LNCaP clone FGC (cell line): ENCODE measurements at regions not wholly inside any gene's neighbourhood (a gene's known extent, or its start where the extent isn't known, plus 50 kb on each side); places are given as distances from the start of the nearest gene placed in this dataset.

ENCODE experiments used
- DNase-seq: peaks from one replicate; pipeline ENCODE4 v3.0.0-alpha.2; 2011; ENCODE audit warnings: low read depth
- H3K4me3 ChIP-seq: 2 replicates; pipeline ENCODE4 v1.5.1; 2011; ENCODE audit warnings: mild to moderate bottlenecking, low read depth, low read length, control low read depth
- TF ChIP-seq, protein P1 (sequence below): IDR thresholded peaks from 2 replicates; pipeline ENCODE4 v1.5.1; 2012; ENCODE audit warnings: mild to moderate bottlenecking; ENCODE audit not compliant: control insufficient read depth, insufficient read depth; ENCODE audit errors: extremely low read depth

GRCh38 chr11:92349486-92350156 is 125.0 kb downstream of the FAT3 start:
- DNase-seq, result no peak
- TF ChIP-seq, protein P1, sequence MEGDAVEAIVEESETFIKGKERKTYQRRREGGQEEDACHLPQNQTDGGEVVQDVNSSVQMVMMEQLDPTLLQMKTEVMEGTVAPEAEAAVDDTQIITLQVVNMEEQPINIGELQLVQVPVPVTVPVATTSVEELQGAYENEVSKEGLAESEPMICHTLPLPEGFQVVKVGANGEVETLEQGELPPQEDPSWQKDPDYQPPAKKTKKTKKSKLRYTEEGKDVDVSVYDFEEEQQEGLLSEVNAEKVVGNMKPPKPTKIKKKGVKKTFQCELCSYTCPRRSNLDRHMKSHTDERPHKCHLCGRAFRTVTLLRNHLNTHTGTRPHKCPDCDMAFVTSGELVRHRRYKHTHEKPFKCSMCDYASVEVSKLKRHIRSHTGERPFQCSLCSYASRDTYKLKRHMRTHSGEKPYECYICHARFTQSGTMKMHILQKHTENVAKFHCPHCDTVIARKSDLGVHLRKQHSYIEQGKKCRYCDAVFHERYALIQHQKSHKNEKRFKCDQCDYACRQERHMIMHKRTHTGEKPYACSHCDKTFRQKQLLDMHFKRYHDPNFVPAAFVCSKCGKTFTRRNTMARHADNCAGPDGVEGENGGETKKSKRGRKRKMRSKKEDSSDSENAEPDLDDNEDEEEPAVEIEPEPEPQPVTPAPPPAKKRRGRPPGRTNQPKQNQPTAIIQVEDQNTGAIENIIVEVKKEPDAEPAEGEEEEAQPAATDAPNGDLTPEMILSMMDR, result no peak
- H3K4me3 ChIP-seq, result no peak overlapping the region

GRCh38 chr11:92357344-92357743 is 132.7 kb downstream of the FAT3 start:
- H3K4me3 ChIP-seq, result no peak overlapping the region
- no peak for DNase-seq
- TF ChIP-seq, protein P1, result no peak

GRCh38 chr11:92357841-92358240 is 133.2 kb downstream of the FAT3 start:
- no peak for DNase-seq
- TF ChIP-seq, protein P1, result no peak
- no peak overlapping the region for H3K4me3 ChIP-seq

- no peak for DNase-seq
- TF ChIP-seq, protein P1, result no peak
- no peak overlapping the region for H3K4me3 ChIP-seq
Observed at GRCh38 chr11:92361551-92361950, 136.9 kb downstream of the FAT3 start.

DNA sequence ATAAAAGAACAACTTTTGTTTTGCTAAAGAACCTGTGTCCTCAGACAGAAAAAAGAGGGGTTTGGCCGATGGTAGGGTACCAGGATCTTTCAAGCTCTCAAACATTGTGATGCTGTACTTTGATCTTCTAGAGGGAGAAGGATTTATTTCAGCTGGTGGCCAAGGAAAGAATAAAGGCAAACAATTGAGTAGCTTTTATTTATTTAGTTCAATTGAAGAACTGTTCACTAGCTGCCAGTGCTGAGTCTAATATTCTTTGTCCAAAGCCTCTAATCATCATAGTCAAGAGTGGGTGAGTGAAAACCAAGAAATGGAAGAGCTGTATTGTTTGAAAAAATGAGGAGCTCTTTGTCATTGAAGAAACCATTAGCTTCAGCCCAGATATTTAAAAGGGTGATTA is 138.4 kb downstream of the FAT3 start:
- TF ChIP-seq, protein P1, result no peak
- no peak for DNase-seq
- H3K4me3 ChIP-seq, result no peak overlapping the region

DNA sequence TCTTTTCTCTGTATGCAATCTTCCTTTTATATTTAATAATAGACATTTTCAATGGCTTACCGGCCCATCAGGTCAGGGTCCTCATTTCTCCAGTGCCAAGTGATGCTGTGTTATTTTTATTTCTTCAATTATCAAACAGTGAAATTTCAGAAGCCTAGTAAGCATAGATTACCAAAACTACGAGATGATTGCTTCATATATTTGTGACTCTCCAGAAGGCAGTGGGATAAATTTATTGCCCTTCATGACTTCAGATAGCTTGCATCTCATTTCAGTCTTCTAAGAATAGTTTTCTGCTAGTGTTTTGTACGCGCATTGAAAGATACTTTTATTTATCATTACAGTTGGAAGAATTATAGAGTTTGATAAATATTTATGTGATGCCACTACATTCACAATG is 139.6 kb downstream of the FAT3 start:
- TF ChIP-seq, protein P1, result no peak

DNA sequence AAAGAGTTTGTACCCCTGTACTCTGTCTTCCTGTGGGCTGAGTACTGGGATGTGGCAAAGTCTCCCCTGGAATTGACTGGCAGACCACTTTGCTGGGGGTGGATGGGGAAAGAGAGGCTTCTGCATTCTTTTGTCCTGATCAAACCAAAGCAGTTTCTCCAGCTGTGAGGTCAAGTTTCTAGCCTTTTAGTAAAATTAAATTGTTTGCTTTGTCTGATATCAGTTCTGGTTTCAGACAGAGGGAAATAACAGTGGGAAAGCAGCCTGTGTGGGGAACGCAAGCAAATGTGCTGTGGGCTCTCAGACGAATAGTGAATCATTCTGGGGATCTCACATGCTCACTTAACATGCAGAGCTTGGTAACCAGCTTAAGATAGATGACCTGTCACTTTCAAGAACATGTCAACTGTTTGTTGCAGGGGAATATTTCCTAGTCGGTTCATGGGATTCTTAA is 151.6 kb downstream of the FAT3 start:
- no peak overlapping the region for H3K4me3 ChIP-seq
- TF ChIP-seq, protein P1, result no peak
- DNase-seq, result no peak

More for the DNA sequence above, 139.6 kb downstream of the FAT3 start:
- no peak for DNase-seq
- H3K4me3 ChIP-seq, result no peak overlapping the region
